ENCODE measurements at regions not wholly inside any gene's neighbourhood (a gene's known extent, or its start where the extent isn't known, plus 50 kb on each side); places are given as distances from the start of the nearest gene placed in this dataset.

GRCh38 chr13:68719815-68720214, 1387.8 kb upstream of the ATXN8OS start:
- Histone ChIP-seq H3K27ac (ENCODE audit: extremely low read depth, low read depth, low read length) (no peak overlapping the region), H2AFZ (ENCODE audit: low read depth, low read length) (no peak overlapping the region), H3K36me3 (ENCODE audit: control insufficient read depth, insufficient read depth, low read length) (no peaks in the 10 kb centered on the region), H3K4me1 (replicated peaks in 1 of 2; ENCODE audit: control insufficient read depth in 2 of 2, insufficient read depth in 2 of 2, low read length in 2 of 2) (no peaks in the 10 kb centered on the region), H3K27me3 (ENCODE audit: control insufficient read depth in 2 of 2, insufficient read depth in 2 of 2, low read length in 2 of 2) (no peaks in the 10 kb centered on the region), H3K9me1 (ENCODE audit: control insufficient read depth, insufficient read depth, low read length) (no peaks in the 10 kb centered on the region), H3K4me2 (ENCODE audit: insufficient read depth, low read length) (no peak overlapping the region), H3K9me3 (replicated peaks; ENCODE audit: control insufficient read depth, insufficient read depth, low read depth, low read length) (no peaks in the 10 kb centered on the region), H3K9ac (ENCODE audit: insufficient read depth in 1 of 2, low read depth in 2 of 2, low read length in 2 of 2) (no peak overlapping the region), H3K4me3 (no peak overlapping the region), H4K20me1 (replicated peaks; ENCODE audit: control insufficient read depth, insufficient read depth, low read length) (no peaks in the 10 kb centered on the region), H3K79me2 (ENCODE audit: control insufficient read depth, insufficient read depth, low read length) (no peaks in the 10 kb centered on the region)
- CTCF ChIA-PET (ENCODE audit: low intra/inter-chr PET ratio): no interaction called here
- ATAC-seq: no peak
- WGBS (ENCODE audit: insufficient coverage, low coverage, missing lambda C conversion rate): 58% methylated on average over 3 of the region's 3 CpGs
- DNase-seq (ENCODE audit: extremely low read depth in 1 of 4, low spot score in 3 of 4): no peak
- FAIRE-seq: no peak
- in situ Hi-C loops (cut with MboI): no loop called here
- POLR2A ChIA-PET: no interaction called here
- no TSS peak for BruUV-seq (replicated peaks)
- intact Hi-C loops (cut with micrococcal nuclease): no loop called here
- TF ChIP-seq ZNF146 (CRISPR knock-in tag; IDR thresholded peaks at IDR 0.05; ENCODE audit: unreplicated experiment) (no peak), XRCC4 (IDR thresholded peaks at IDR 0.05; ENCODE audit: extremely low read depth, insufficient read depth, insufficient read length) (no peak), THRAP3 (IDR thresholded peaks at IDR 0.05; ENCODE audit: borderline replicate concordance) (no peak), THAP7 (CRISPR knock-in tag; IDR thresholded peaks at IDR 0.05) (no peak), PTRF (tag; IDR thresholded peaks at IDR 0.05) (no peak), HDAC3 (IDR thresholded peaks at IDR 0.05; ENCODE audit: borderline replicate concordance, partially characterized antibody) (no peak), KDM5B (IDR thresholded peaks at IDR 0.05; ENCODE audit: insufficient replicate concordance, low read depth, low read length) (no peak), PCBP2 (IDR thresholded peaks at IDR 0.05; ENCODE audit: low read depth, low read length, poor library complexity, severe bottlenecking) (no peak), RFX5 (IDR thresholded peaks at IDR 0.05; ENCODE audit: low read depth, low read length) (no peak), CBX8 (IDR thresholded peaks at IDR 0.05; ENCODE audit: borderline replicate concordance, extremely low read depth, low read depth, low read length, poor library complexity, severe bottlenecking) (no peak), BRD9 (IDR thresholded peaks at IDR 0.05; ENCODE audit: low read depth, partially characterized antibody) (no peak), TAF7 (tag; IDR thresholded peaks at IDR 0.05) (no peak), RREB1 (CRISPR knock-in tag; IDR thresholded peaks at IDR 0.05) (no peak), YBX1 (IDR thresholded peaks at IDR 0.05) (no peak)

All from K562 (cell line).